ENCODE measurements at regions not wholly inside any gene's neighbourhood (a gene's known extent, or its start where the extent isn't known, plus 50 kb on each side); places are given as distances from the start of the nearest gene placed in this dataset.

GRCh38 chr2:2797797-2798196 is 466.7 kb upstream of the MYT1L start:
- no peak for TF ChIP-seq RBBP5 (IDR thresholded peaks at IDR 0.05; ENCODE audit: borderline replicate concordance, insufficient read depth, low read length, poor library complexity, severe bottlenecking)
- TF ChIP-seq ZSCAN29 (IDR thresholded peaks at IDR 0.05), result no peak
- no peak for TF ChIP-seq POLR3A (IDR thresholded peaks at IDR 0.05; ENCODE audit: borderline replicate concordance, extremely low read depth, insufficient read depth, insufficient read length)
- TF ChIP-seq ZNF347 (CRISPR knock-in tag; IDR thresholded peaks at IDR 0.05; ENCODE audit: low read depth), result no peak
- no peak for TF ChIP-seq ZBTB1 (CRISPR knock-in tag; IDR thresholded peaks at IDR 0.05; ENCODE audit: borderline replicate concordance, low read depth)
- no peak for TF ChIP-seq SREBF1 (IDR thresholded peaks at IDR 0.05; ENCODE audit: borderline replicate concordance, low read depth, low read length)
- TF ChIP-seq KLF1 (tag; IDR thresholded peaks at IDR 0.05), result no peak
- TF ChIP-seq SMAD1 (IDR thresholded peaks at IDR 0.05; ENCODE audit: low read depth, low read length, partially characterized antibody), result no peak
- TF ChIP-seq ZNF445 (CRISPR knock-in tag; IDR thresholded peaks at IDR 0.05; ENCODE audit: low read depth), result no peak
- no peak for TF ChIP-seq MYBL2 (IDR thresholded peaks at IDR 0.05; ENCODE audit: low read depth)
- no peak for TF ChIP-seq MYBL2 (CRISPR knock-in tag; IDR thresholded peaks at IDR 0.05; ENCODE audit: borderline replicate concordance)
- TF ChIP-seq CREB1 (IDR thresholded peaks at IDR 0.05), result no peak
- TF ChIP-seq CREB1 (CRISPR knock-in tag; IDR thresholded peaks at IDR 0.05), result no peak
- no peak overlapping the region for H3K9ac ChIP-seq (ENCODE audit: insufficient read depth in 1 of 2, low read depth in 2 of 2, low read length in 2 of 2)
- ATAC-seq (no peak), DNase-seq (ENCODE audit: extremely low read depth in 1 of 4, low spot score in 3 of 4) (no peak), FAIRE-seq (no peak)
- no peaks in the 10 kb centered on the region for H3K36me3 ChIP-seq (ENCODE audit: control insufficient read depth, insufficient read depth, low read length)
- POLR2A ChIA-PET, result no interaction called here
- 0% methylated on average over 5 of the region's 5 CpGs for WGBS (ENCODE audit: insufficient coverage, low coverage, missing lambda C conversion rate)
- no peak overlapping the region for H3K4me3 ChIP-seq
- no peaks in the 10 kb centered on the region for H3K9me1 ChIP-seq (ENCODE audit: control insufficient read depth, insufficient read depth, low read length)
- no peaks in the 10 kb centered on the region for H3K4me1 ChIP-seq (replicated peaks in 1 of 2; ENCODE audit: control insufficient read depth in 2 of 2, insufficient read depth in 2 of 2, low read length in 2 of 2)
- H3K9me3 ChIP-seq (replicated peaks; ENCODE audit: control insufficient read depth, insufficient read depth, low read depth, low read length), result no peaks in the 10 kb centered on the region
- no TSS peak for BruUV-seq (replicated peaks)
- in situ Hi-C loops (cut with MboI), result no loop called here
- H4K20me1 ChIP-seq (replicated peaks; ENCODE audit: control insufficient read depth, insufficient read depth, low read length), result no peaks in the 10 kb centered on the region
- H3K27ac ChIP-seq (ENCODE audit: extremely low read depth, low read depth, low read length), result no peak overlapping the region
- H2AFZ ChIP-seq (ENCODE audit: low read depth, low read length), result no peak overlapping the region
- H3K4me2 ChIP-seq (ENCODE audit: insufficient read depth, low read length), result no peak overlapping the region
- no peaks in the 10 kb centered on the region for H3K79me2 ChIP-seq (ENCODE audit: control insufficient read depth, insufficient read depth, low read length)
- intact Hi-C loops (cut with micrococcal nuclease), result no loop called here
- peaks cover 3 to 46% of the 10 kb centered on the region in 2 experiments; a peak in 3 of 5 replicates for H3K27me3 ChIP-seq (ENCODE audit: control insufficient read depth in 2 of 2, insufficient read depth in 2 of 2, low read length in 2 of 2)
- CTCF ChIA-PET (ENCODE audit: low intra/inter-chr PET ratio), result no interaction called here

All from K562 (cell line).